GM06990 (cell line): ENCODE measurements at regions not wholly inside any gene's neighbourhood (a gene's known extent, or its start where the extent isn't known, plus 50 kb on each side); places are given as distances from the start of the nearest gene placed in this dataset.
"Not testable (repeated sequence)": the region's sequence is repeated elsewhere in the genome, so short reads cannot be mapped to it uniquely, and the experiment has no call there.

Experiments used
- DNase-seq: peaks from one replicate; pipeline ENCODE4 v3.0.0-alpha.2; 2011; ENCODE audit not compliant: insufficient read length; ENCODE audit errors: extremely low read depth
- H3K27me3 ChIP-seq: replicated peaks from 2 replicates; pipeline ENCODE4 v1.6.0; 2011; ENCODE audit warnings: low read length; ENCODE audit not compliant: control insufficient read depth, insufficient read depth
- H3K36me3 ChIP-seq: 2 replicates; pipeline ENCODE4 v1.5.1; 2011; ENCODE audit warnings: low read length; ENCODE audit not compliant: control insufficient read depth, insufficient read depth
- H3K4me3 ChIP-seq: replicated peaks from 2 replicates; pipeline ENCODE4 v1.5.1; 2011; ENCODE audit warnings: low read depth, mild to moderate bottlenecking, control low read depth, low read length
- TF ChIP-seq, protein P1 (sequence below): IDR thresholded peaks from 2 replicates; pipeline ENCODE4 v1.5.1; 2011; ENCODE audit warnings: low read length, control low read depth, mild to moderate bottlenecking, inconsistent platforms; ENCODE audit not compliant: insufficient read depth, poor library complexity, severe bottlenecking

DNA sequence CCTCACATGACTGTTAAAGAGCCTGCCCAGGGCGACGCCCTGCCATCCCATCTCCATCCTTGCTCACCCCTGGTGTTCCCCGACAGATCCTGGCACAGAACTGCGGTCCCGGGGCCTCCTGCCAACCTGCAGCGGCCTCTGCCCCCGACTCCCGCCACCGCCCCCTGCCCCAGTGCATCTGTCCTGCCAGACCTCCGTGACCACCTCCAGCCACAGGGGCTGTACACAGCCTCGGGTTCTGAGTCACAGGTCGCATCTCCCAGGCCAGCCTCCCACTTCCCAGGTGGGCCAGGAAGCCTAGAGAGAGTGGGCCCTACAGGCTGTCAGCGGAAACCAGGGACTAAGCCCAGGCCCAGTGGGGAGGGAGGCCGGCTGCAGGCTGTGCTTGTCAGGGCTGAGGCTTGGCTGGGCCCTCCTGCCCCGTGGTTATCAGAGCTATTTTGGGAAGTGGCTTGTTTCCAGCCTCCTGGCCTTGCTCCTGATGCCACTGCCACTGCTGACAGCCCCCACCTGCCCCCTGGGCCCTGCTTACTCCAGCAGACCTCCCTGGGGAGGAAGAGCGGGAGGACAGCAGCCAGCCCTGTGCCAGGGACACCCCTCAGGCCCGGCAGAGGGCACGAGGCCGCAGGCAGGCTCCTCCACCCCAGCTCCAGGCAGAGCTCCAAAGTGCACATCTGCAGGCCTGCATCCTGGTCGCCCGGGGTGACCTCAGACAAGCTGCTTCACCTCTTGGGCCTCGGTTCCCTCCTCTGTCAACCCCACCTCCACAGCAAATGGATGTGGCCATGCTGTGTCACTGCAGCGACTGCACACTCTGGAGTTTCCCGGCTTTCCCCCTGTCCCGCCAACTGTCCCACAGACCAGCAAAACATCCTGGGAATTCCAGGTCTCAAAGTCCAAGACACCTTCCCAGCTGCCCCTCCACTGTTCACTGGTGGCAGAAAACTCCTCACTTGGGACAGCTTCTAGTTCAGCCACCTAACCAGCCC lies 124.1 kb upstream of the AKAP13 start:
- DNase-seq, H3K27me3 ChIP-seq, H3K4me3 ChIP-seq, H3K36me3 ChIP-seq: not testable (repeated sequence)

DNA sequence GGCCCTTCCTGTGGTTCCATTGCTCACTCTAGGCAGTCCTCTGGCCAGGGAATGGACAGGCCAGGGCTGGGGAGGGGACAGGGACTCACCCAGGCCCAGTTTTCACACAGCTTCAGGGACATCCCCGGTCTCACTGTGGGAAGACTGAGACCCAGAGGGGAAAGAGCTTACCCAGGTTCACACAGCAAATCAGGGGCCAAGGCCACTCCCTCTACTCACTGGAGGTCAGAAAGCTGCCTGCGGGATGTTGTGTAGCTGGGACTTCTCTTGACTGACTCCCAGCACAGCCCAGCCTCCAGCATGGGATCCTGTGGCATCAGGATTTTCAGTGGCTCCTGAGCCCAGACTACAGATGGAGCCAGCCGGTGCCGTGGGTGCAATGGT lies 122.3 kb upstream of the AKAP13 start:
- H3K27me3 ChIP-seq, H3K36me3 ChIP-seq, DNase-seq, H3K4me3 ChIP-seq: not testable (repeated sequence)

DNA sequence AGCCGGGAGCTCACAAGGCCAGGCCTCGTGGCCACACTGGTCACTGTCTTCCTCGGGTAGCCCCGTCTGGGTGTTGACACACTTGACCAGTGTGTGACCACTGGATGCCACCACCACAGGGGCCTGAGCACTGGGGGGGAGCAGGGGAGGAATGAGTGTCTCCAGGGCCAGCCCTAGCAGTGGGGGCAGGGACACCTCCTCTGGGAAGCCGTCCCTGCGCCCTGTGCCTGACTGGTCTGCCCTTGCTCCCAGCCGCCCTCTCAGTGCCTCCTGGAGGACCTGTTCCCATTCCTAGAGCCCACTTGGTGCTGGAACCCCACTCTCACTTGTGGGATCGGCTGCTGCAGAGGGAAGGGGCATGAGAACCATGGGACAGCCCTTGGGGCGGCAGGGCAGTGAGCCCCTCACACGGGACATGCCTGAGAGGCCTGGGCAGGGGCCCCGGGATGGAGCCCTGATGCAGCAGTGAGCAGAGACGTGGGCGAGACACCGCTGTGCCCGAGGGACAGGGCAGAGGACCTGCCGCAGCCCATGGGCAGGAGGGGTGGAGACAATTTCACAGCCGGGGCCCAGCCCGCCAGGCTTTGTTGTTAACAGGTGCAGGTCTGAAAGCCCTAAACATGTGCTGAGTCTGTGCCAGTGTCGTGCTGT lies 121.7 kb upstream of the AKAP13 start:
- H3K36me3 ChIP-seq, DNase-seq, H3K27me3 ChIP-seq, H3K4me3 ChIP-seq: not testable (repeated sequence)

DNA sequence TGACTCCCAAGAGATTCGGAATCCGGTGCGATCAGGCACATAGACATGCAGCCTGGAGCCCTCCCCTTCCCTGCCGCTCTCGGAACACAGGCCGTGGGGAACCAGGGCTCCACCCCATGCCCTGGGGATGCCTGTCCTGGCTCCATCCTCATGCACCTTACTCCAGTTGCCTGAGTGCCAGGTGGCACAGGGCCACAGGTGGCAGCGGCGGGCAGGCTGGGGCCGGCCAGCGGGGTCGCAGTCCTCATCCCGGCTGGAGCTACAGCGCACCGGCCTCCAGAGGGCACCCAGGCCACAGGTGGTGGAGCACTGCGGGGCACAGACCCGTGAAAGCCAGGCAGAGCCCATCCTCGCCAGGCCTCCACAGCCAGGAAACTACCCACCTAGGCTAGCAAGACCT lies 119.9 kb upstream of the AKAP13 start:
- H3K36me3 ChIP-seq, H3K27me3 ChIP-seq, DNase-seq, H3K4me3 ChIP-seq: not testable (repeated sequence)

DNA sequence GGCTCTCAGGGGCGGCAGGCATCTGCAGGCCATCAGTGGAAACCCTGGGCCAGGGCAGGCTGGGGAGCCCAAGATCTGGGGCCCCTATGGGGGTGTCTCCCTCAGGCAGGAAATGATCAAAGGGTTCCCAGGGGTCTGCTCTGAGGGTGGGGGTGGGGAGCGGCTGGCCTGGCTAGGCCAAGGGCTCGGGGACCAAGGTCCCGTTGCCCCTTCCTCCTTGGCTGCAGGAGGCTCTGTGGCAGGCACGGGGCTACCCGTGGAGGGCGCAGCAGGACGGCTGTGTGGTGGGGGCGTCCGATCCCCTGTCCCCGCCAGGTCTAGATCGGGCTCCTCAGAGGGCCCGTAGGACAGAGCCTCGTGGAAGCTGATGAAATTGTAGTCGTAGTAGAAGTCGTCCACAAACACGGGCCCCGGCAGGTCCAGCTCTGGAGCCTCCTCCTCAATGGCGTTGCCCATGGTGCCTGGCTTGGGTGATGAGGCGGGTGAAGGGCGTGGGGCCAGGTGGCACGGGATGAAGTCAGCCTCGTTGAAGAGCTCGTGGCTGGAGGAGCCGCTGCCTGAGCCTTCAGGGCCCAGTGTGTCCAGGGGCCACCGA lies 117.8 kb upstream of the AKAP13 start:
- H3K27me3 ChIP-seq, DNase-seq, H3K36me3 ChIP-seq, H3K4me3 ChIP-seq: not testable (repeated sequence)

DNA sequence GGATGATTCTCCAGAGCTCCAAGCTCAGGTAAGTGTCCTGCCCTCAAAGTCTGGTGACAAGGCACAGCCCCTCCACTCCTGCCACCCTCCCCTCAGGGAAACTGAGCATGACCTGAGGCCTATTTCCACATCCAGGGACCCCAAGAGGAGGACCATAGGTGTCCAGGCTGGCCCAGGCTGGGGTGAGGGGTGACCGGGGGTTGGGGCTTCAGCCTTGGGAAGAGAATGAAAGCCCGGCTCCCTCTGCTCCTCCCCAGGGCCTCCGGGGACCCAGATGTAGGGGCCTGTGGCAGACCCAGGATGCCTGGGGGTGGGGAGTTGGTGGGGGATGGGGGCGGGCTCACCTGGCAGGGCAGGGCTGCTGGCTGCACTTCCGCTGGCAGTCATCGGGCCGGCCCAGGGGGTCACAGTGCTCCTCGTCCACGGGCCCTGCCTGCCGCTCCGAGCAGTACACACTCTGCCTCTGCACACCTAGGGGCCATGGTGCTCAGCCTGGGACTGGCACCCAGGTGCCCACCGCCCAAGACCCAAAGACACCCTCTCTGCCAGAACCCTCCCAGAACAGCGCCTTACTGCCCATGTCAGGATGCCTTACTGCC lies 116.5 kb upstream of the AKAP13 start:
- DNase-seq, H3K36me3 ChIP-seq, H3K4me3 ChIP-seq, H3K27me3 ChIP-seq: not testable (repeated sequence)

DNA sequence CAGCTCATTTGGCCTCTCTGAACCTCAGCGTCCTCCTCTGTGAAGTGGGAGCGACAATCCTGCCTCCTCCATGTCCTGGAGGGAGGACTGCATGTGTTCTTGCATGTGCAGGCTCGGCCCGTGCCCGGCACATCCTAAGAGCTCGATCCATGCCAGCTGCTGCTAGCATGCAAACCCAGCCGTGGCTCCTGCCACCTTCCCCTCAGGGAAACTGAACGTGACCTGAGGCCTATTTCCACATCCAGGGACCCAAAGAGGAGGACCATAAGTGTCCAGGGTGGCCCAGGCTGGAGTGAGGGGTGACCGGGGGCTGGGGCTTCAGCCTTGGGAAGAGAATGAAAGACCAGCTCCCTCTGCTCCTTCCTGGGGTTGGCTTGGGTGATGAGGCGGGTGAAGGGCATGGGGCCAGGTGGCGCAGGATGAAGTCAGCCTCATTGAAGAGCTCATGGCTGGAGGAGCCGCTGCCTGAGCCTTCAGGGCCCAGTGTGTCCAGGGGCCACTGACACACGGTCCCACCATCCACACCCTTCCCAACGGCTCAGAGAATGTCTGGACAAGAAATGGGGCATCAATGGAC lies 115.7 kb upstream of the AKAP13 start:
- not testable (repeated sequence) for H3K4me3 ChIP-seq, H3K27me3 ChIP-seq, DNase-seq, H3K36me3 ChIP-seq

DNA sequence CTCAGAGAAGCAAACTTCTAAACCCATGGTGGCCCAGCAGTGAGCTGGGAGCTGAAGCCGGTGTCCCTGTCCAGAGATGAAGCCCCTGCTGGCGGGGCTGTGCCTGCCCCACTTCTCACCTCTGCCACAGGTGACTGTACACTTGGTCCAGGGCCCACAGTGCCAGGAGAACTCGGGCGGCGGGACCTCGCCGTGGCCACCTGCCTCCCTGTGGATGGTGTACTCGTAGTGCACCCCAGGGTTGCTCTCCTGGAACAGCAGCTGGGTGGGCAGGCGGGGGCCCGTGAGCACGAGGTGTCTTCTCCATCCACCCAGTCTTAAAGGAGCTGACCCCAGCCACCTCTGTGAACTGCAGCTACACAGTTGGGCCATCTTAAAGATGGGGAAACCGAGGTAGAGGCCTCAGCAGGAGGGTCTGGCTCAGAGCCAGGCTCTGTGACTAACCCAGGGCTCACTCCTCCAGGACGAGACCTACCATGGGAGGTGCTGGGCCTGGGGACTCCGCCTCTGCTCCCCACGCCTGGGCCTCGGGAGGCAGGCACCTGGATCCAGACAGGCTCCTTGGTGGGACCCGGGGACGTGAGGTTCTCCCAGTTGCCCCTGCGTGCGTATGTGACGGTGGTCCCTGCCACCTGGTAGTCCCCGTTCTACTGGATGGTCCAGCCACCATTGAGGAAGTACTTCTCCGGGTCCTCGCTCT lies 113.1 kb upstream of the AKAP13 start:
- H3K36me3 ChIP-seq, H3K27me3 ChIP-seq, H3K4me3 ChIP-seq, DNase-seq: not testable (repeated sequence)

DNA sequence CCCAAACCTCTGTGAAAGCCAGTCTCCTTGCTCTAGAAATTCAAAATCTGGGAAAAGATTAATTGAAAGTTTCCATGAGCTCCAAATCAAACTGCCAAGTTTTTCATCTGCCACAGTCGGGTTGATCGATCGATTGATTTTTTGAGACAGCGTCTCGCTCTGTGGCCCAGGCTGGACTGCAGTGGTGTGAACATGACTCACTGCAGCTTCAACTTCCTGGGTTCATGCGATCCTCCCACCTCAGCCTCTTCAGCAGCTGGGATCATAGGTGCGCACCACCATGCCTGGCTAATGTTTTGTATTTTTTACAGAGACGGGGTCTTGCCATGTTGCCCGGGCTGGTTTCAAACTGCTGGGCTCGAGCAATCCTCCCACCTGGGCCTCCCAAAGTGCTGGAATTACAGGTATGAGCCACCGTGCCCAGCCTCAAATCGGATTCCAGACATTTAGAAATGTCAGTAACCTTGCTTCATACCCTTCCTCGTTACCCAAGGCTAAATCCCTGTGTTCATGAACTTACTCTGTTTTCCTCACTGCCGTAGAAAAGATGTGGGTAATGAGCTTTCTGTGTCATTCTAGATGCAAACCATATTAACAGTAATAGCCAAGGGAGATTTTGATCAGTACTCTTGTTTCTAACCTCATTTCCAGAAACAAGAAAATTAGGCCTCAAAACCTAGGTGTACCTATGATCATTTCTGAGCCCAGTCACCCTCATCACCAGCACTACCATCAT lies 105.9 kb upstream of the AKAP13 start:
- TF ChIP-seq, protein P1, sequence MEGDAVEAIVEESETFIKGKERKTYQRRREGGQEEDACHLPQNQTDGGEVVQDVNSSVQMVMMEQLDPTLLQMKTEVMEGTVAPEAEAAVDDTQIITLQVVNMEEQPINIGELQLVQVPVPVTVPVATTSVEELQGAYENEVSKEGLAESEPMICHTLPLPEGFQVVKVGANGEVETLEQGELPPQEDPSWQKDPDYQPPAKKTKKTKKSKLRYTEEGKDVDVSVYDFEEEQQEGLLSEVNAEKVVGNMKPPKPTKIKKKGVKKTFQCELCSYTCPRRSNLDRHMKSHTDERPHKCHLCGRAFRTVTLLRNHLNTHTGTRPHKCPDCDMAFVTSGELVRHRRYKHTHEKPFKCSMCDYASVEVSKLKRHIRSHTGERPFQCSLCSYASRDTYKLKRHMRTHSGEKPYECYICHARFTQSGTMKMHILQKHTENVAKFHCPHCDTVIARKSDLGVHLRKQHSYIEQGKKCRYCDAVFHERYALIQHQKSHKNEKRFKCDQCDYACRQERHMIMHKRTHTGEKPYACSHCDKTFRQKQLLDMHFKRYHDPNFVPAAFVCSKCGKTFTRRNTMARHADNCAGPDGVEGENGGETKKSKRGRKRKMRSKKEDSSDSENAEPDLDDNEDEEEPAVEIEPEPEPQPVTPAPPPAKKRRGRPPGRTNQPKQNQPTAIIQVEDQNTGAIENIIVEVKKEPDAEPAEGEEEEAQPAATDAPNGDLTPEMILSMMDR: no peak
- H3K4me3 ChIP-seq: no peak overlapping the region
- H3K27me3 ChIP-seq: no peaks in the 10 kb centered on the region
- H3K36me3 ChIP-seq: no peaks in the 10 kb centered on the region
- no peak for DNase-seq
